ENCODE measurements at regions not wholly inside any gene's neighbourhood (a gene's known extent, or its start where the extent isn't known, plus 50 kb on each side); places are given as distances from the start of the nearest gene placed in this dataset.

DNA sequence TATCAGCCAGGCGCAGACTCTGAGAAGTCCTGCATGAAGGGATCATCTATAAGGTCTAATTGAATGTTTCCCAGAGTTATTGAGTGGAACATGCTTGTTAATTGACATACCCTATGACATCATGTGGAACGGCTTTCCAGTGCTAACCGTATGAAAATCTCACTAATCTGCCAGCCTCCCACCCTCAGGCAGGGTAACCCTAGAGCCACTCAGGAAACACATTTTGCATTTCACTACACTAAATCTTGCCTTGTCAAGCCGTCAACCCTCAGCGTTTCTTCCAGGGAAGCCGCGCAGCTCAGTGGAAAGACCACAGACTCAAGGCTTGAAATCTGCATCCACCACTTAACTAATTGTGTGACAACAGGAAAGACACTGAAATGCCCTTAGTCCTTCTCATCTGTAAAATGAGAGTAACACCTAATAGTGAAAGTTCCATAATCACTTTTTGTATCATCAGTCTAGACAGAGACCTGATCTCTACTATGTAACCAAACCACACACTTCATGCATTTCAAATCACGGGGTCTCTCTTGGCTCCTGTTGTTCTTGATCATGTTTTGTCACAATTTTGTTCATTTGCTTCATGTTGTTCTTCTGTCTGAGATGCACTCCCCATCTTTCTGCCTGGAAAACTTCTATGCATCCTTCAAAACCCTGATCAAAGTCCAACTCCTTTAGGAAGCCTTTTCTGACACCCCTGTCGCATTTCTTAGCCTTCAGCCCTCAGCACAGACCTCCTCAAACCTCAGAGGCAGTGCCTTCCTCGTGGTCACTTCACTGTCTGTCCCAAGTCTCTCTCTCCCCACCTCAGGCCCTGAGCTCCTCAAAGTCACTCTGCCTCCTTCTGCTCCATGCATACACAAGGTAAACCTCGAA lies 246.5 kb downstream of the TOMM20 start:
- no peak for TF ChIP-seq POLR2A (IDR thresholded peaks at IDR 0.05; ENCODE audit: low read depth, low read length)
- no peak for TF ChIP-seq POLR2AphosphoS5 (IDR thresholded peaks at IDR 0.05; ENCODE audit: low read depth, low read length)
- no peak for TF ChIP-seq PAX5 (IDR thresholded peaks at IDR 0.05; ENCODE audit: insufficient read depth, low read length, severe bottlenecking)
- 0 out of 2 replicates have a peak, but pooled peaks have one; percentile 24 for TF ChIP-seq TAF1 (IDR thresholded peaks at IDR 0.05; ENCODE audit: low read depth, low read length)
